SK-N-SH (cell line): ENCODE measurements at regions not wholly inside any gene's neighbourhood (a gene's known extent, or its start where the extent isn't known, plus 50 kb on each side); places are given as distances from the start of the nearest gene placed in this dataset.

Experiments used
- CTCF ChIA-PET: fragments of 300-600, 350-600 bp; formaldehyde crosslinking; extraction: SDS; loops from one replicate; lab custom pipeline; 2021; lab: Yijun Ruan, JAX
- POLR2A ChIA-PET: fragments of 350-600 bp; sonication (Branson Sonifier 250); formaldehyde crosslinking; extraction: SDS; loops from one replicate; lab custom pipeline; 2020; ENCODE audit warnings: antibody characterized with exemption, inconsistent platforms; lab: Yijun Ruan, JAX
- DNase-seq: peaks from one replicate; pipeline ENCODE4 v3.0.0; 2012
- H2AFZ ChIP-seq: fragments of 200-600 bp; sonication (generic); 2 replicates; pipeline ENCODE4 v1.8.1; 2016; ENCODE audit warnings: antibody characterized with exemption, mild to moderate bottlenecking, low read depth
- H3F3A ChIP-seq: fragments of 200-600 bp; sonication (generic); replicated peaks from 2 replicates; pipeline ENCODE3; 2016; ENCODE audit warnings: antibody characterized with exemption, mild to moderate bottlenecking; ENCODE audit not compliant: insufficient read depth
- H3K27ac ChIP-seq, 2 experiments: fragments of 200-500 bp in 1 of 2; fragments of 200-600 bp in 1 of 2; sonication (Bioruptor generic) in 1 of 2; sonication (generic), shearing (Covaris generic) in 1 of 2; 2 replicates each; pipeline versions ENCODE4 v1.5.1 to v1.6.1; 2014 to 2016; ENCODE audit warnings: low read depth in 2 of 2, inconsistent platforms in 1 of 2, low read length in 1 of 2, mild to moderate bottlenecking in 1 of 2, mixed read lengths in 1 of 2
- H3K27me3 ChIP-seq: fragments of 200-600 bp; sonication (generic), shearing (Covaris generic); 2 replicates; pipeline ENCODE4 v1.6.1; 2016; ENCODE audit warnings: mixed run types; ENCODE audit not compliant: insufficient read depth
- H3K36me3 ChIP-seq, 2 experiments: fragments of 200-500 bp in 1 of 2; fragments of 200-600 bp in 1 of 2; sonication (Bioruptor generic) in 1 of 2; sonication (generic) in 1 of 2; replicated peaks in 1 of 2; 2 replicates each; pipeline versions ENCODE3 to v1.5.1; 2014 to 2016; ENCODE audit warnings: low read length in 1 of 2, mild to moderate bottlenecking in 1 of 2; ENCODE audit not compliant: insufficient read depth in 2 of 2, control insufficient read depth in 1 of 2
- H3K4me1 ChIP-seq, 2 experiments: fragments of 200-500 bp in 1 of 2; fragments of 200-600 bp in 1 of 2; sonication (Bioruptor generic) in 1 of 2; sonication (generic), shearing (Covaris generic) in 1 of 2; 2 replicates each; pipeline versions ENCODE4 v1.5.1 to v1.6.1; 2014 to 2016; ENCODE audit warnings: low read depth in 1 of 2, low read length in 1 of 2, mixed run types in 1 of 2; ENCODE audit not compliant: insufficient read depth in 2 of 2, control insufficient read depth in 1 of 2
- H3K4me2 ChIP-seq: fragments of 200-600 bp; sonication (generic), shearing (Covaris generic); 2 replicates; pipeline ENCODE4 v1.6.1; 2017; ENCODE audit warnings: mixed run types
- H3K4me3 ChIP-seq, 2 experiments: fragments of 200-500 bp in 1 of 2; fragments of 200-600 bp in 1 of 2; sonication (Bioruptor generic) in 1 of 2; sonication (generic), shearing (Covaris generic) in 1 of 2; 2 replicates each; pipeline versions ENCODE4 v1.5.1 to v1.8.1; 2014 to 2016; ENCODE audit warnings: low read depth in 2 of 2, inconsistent platforms in 1 of 2, low read length in 1 of 2, mild to moderate bottlenecking in 1 of 2, mixed read lengths in 1 of 2, moderate library complexity in 1 of 2
- H3K79me2 ChIP-seq: fragments of 200-600 bp; sonication (generic); 2 replicates; pipeline ENCODE4 v1.8.1; 2017; ENCODE audit warnings: mild to moderate bottlenecking; ENCODE audit not compliant: insufficient read depth
- H3K9ac ChIP-seq: fragments of 200-600 bp; sonication (generic); 2 replicates; pipeline ENCODE4 v1.6.1; 2017; ENCODE audit warnings: mixed run types
- H3K9me2 ChIP-seq: fragments of 200-600 bp; sonication (generic); 2 replicates; pipeline ENCODE4 v1.6.1; 2017; ENCODE audit warnings: mixed run types
- H3K9me3 ChIP-seq: fragments of 200-600 bp; sonication (generic); 2 replicates; pipeline ENCODE4 v1.6.1; 2017; ENCODE audit warnings: mixed run types, mild to moderate bottlenecking, moderate library complexity
- H4K20me1 ChIP-seq: fragments of 200-600 bp; sonication (generic); 2 replicates; pipeline ENCODE4 v1.6.1; 2017; ENCODE audit warnings: mild to moderate bottlenecking, mixed run types; ENCODE audit not compliant: insufficient read depth
- ELF1 ChIP-seq: IDR thresholded peaks from 2 replicates; pipeline ENCODE4 v1.4.0; 2012
- EZH2phosphoT487 ChIP-seq: fragments of 200-600 bp; sonication (generic); IDR thresholded peaks from 2 replicates; pipeline ENCODE4 v1.6.1; 2017; ENCODE audit warnings: low read depth, mixed run types, mild to moderate bottlenecking, antibody characterized with exemption, moderate library complexity, borderline replicate concordance
- FOXJ3 ChIP-seq: sonication (generic); formaldehyde crosslinking; IDR thresholded peaks from 2 replicates; pipeline ENCODE4 v1.5.1; 2020; ENCODE audit warnings: mild to moderate bottlenecking, missing genetic modification reagents
- FOXM1 ChIP-seq: IDR thresholded peaks from 2 replicates; pipeline ENCODE4 v1.4.0; 2012; ENCODE audit warnings: low read depth, mild to moderate bottlenecking
- NRF1 ChIP-seq: IDR thresholded peaks from 2 replicates; pipeline ENCODE4 v1.6.1; 2012; ENCODE audit warnings: low read depth, mild to moderate bottlenecking, low read length
- POLR2AphosphoS5 ChIP-seq: IDR thresholded peaks from 2 replicates; pipeline ENCODE4 v1.6.1; 2012; ENCODE audit warnings: low read depth, low read length
- TAF1 ChIP-seq: IDR thresholded peaks from 2 replicates; pipeline ENCODE4 v1.6.1; 2012; ENCODE audit warnings: low read depth, mild to moderate bottlenecking, low read length, moderate library complexity, borderline replicate concordance
- YY1 ChIP-seq: IDR thresholded peaks from 2 replicates; pipeline ENCODE4 v1.4.0; 2012; ENCODE audit warnings: low read depth, mild to moderate bottlenecking
- WGBS: methylation state at CpG from one replicate; pipeline ENCODE4 v1.1.6; 2017; ENCODE audit warnings: low lambda C conversion rate; 5-methylcytosine and 5-hydroxymethylcytosine counted together
- TF ChIP-seq, protein P1 (sequence below): IDR thresholded peaks from 2 replicates; pipeline ENCODE4 v1.4.0; 2012; ENCODE audit warnings: low read depth, borderline replicate concordance
- TF ChIP-seq, protein P2 (sequence below): fragments of 150-350 bp; IDR thresholded peaks from 2 replicates; pipeline ENCODE4 v1.6.1; 2016; ENCODE audit warnings: mild to moderate bottlenecking, low read depth, low read length
- TF ChIP-seq, protein P3 (sequence below): fragments of 200-600 bp; sonication (generic); IDR thresholded peaks from 2 replicates; pipeline ENCODE4 v1.6.1; 2017; ENCODE audit warnings: antibody characterized with exemption, mild to moderate bottlenecking, moderate library complexity
- TF ChIP-seq, protein P4 (sequence below): IDR thresholded peaks from 2 replicates; pipeline ENCODE4 v1.6.1; 2012; ENCODE audit warnings: mild to moderate bottlenecking, low read depth, low read length, moderate library complexity
- TF ChIP-seq, protein P5 (sequence below): IDR thresholded peaks from 2 replicates; pipeline ENCODE4 v1.4.0; 2012; ENCODE audit warnings: low read depth, borderline replicate concordance

DNA sequence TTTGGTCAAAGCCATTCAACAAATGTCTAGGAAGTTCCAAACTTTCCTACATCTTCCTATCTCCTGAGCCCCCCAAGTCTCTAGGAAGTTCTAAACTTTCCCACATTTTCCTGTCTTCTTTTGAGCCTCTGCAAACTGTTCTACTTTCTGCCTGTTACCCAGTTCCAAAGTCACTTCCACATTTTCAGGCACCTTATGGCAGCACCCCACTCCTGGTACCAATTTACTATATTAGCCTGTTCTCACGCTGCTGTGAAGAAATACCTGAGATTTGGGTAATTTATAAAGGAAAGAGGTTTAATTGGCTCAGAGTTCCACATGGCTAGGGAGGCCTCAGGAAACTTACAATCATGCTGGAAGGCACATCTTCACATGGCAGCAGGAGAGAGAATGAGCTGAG, 869.2 kb downstream of the TDRD15 start:
- Histone ChIP-seq H3K4me2 (no peak overlapping the region), H3K27ac (no peak overlapping the region), H3K4me3 (no peak overlapping the region), H3F3A (no peaks in the 10 kb centered on the region), H4K20me1 (no peaks in the 10 kb centered on the region), H3K79me2 (no peaks in the 10 kb centered on the region), H3K9me2 (no peaks in the 10 kb centered on the region), H3K9ac (no peak overlapping the region), H3K4me1 (no peaks in the 10 kb centered on the region), H3K36me3 (no peaks in the 10 kb centered on the region), H3K27me3 (no peaks in the 10 kb centered on the region), H3K9me3 (0 out of 2 replicates have a peak, but pooled peaks cover 6% of the 10 kb centered on the region), H2AFZ (no peak overlapping the region)
- no peak for DNase-seq
- WGBS = 21% methylated on average over 1 of the region's 1 CpG
- POLR2A ChIA-PET = no interaction called here
- CTCF ChIA-PET = no interaction called here
- TF ChIP-seq, protein P1, sequence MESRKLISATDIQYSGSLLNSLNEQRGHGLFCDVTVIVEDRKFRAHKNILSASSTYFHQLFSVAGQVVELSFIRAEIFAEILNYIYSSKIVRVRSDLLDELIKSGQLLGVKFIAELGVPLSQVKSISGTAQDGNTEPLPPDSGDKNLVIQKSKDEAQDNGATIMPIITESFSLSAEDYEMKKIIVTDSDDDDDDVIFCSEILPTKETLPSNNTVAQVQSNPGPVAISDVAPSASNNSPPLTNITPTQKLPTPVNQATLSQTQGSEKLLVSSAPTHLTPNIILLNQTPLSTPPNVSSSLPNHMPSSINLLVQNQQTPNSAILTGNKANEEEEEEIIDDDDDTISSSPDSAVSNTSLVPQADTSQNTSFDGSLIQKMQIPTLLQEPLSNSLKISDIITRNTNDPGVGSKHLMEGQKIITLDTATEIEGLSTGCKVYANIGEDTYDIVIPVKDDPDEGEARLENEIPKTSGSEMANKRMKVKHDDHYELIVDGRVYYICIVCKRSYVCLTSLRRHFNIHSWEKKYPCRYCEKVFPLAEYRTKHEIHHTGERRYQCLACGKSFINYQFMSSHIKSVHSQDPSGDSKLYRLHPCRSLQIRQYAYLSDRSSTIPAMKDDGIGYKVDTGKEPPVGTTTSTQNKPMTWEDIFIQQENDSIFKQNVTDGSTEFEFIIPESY = no peak
- TF ChIP-seq FOXM1 (no peak), NRF1 (no peak)
- TF ChIP-seq, protein P2, sequence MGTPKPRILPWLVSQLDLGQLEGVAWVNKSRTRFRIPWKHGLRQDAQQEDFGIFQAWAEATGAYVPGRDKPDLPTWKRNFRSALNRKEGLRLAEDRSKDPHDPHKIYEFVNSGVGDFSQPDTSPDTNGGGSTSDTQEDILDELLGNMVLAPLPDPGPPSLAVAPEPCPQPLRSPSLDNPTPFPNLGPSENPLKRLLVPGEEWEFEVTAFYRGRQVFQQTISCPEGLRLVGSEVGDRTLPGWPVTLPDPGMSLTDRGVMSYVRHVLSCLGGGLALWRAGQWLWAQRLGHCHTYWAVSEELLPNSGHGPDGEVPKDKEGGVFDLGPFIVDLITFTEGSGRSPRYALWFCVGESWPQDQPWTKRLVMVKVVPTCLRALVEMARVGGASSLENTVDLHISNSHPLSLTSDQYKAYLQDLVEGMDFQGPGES = no peak

DNA sequence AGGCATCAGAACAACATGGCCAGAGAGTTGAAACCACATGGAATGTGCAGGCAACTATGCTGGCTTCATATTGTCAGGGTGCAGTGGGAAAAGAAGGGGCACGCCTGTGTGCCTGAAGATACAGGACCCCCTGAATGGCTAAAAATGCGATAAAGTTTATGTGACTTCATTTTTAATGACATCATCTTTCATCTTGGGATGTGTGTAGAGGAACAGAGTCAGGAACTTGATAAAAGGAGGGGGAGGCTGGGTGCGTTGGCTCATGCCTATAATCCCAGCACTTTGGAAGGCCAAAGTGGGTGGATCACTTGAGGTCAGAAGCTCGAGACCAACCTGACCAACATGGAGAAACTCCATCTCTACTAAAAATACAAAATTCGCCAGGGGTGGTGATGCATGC, 872.6 kb downstream of the TDRD15 start:
- no peak overlapping the region for H3K4me2 ChIP-seq
- no peak for DNase-seq
- no peaks in the 10 kb centered on the region for H3K27me3 ChIP-seq
- WGBS = 4% methylated on average over 5 of the region's 5 CpGs
- H3K9me2 ChIP-seq = no peaks in the 10 kb centered on the region
- H3K4me3 ChIP-seq = no peak overlapping the region
- no peaks in the 10 kb centered on the region for H4K20me1 ChIP-seq
- H3K9ac ChIP-seq = no peak overlapping the region
- ChIA-PET CTCF (no interaction called here), POLR2A (no interaction called here)
- H3K9me3 ChIP-seq = 0 out of 2 replicates have a peak, but pooled peaks cover 6% of the 10 kb centered on the region
- H3K36me3 ChIP-seq = no peaks in the 10 kb centered on the region
- no peaks in the 10 kb centered on the region for H3K4me1 ChIP-seq
- no peaks in the 10 kb centered on the region for H3F3A ChIP-seq
- no peak overlapping the region for H2AFZ ChIP-seq
- H3K27ac ChIP-seq = no peak overlapping the region
- no peaks in the 10 kb centered on the region for H3K79me2 ChIP-seq
- TF ChIP-seq, protein P2 = no peak
- TF ChIP-seq EZH2phosphoT487 (no peak), TAF1 (no peak), FOXJ3 (CRISPR knock-in tag) (no peak), YY1 (no peak), POLR2AphosphoS5 (no peak), ELF1 (no peak)
- TF ChIP-seq, protein P1 = no peak
- TF ChIP-seq, protein P3, sequence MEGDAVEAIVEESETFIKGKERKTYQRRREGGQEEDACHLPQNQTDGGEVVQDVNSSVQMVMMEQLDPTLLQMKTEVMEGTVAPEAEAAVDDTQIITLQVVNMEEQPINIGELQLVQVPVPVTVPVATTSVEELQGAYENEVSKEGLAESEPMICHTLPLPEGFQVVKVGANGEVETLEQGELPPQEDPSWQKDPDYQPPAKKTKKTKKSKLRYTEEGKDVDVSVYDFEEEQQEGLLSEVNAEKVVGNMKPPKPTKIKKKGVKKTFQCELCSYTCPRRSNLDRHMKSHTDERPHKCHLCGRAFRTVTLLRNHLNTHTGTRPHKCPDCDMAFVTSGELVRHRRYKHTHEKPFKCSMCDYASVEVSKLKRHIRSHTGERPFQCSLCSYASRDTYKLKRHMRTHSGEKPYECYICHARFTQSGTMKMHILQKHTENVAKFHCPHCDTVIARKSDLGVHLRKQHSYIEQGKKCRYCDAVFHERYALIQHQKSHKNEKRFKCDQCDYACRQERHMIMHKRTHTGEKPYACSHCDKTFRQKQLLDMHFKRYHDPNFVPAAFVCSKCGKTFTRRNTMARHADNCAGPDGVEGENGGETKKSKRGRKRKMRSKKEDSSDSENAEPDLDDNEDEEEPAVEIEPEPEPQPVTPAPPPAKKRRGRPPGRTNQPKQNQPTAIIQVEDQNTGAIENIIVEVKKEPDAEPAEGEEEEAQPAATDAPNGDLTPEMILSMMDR = no peak
- TF ChIP-seq, protein P4, sequence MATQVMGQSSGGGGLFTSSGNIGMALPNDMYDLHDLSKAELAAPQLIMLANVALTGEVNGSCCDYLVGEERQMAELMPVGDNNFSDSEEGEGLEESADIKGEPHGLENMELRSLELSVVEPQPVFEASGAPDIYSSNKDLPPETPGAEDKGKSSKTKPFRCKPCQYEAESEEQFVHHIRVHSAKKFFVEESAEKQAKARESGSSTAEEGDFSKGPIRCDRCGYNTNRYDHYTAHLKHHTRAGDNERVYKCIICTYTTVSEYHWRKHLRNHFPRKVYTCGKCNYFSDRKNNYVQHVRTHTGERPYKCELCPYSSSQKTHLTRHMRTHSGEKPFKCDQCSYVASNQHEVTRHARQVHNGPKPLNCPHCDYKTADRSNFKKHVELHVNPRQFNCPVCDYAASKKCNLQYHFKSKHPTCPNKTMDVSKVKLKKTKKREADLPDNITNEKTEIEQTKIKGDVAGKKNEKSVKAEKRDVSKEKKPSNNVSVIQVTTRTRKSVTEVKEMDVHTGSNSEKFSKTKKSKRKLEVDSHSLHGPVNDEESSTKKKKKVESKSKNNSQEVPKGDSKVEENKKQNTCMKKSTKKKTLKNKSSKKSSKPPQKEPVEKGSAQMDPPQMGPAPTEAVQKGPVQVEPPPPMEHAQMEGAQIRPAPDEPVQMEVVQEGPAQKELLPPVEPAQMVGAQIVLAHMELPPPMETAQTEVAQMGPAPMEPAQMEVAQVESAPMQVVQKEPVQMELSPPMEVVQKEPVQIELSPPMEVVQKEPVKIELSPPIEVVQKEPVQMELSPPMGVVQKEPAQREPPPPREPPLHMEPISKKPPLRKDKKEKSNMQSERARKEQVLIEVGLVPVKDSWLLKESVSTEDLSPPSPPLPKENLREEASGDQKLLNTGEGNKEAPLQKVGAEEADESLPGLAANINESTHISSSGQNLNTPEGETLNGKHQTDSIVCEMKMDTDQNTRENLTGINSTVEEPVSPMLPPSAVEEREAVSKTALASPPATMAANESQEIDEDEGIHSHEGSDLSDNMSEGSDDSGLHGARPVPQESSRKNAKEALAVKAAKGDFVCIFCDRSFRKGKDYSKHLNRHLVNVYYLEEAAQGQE = no peak
- TF ChIP-seq, protein P5, sequence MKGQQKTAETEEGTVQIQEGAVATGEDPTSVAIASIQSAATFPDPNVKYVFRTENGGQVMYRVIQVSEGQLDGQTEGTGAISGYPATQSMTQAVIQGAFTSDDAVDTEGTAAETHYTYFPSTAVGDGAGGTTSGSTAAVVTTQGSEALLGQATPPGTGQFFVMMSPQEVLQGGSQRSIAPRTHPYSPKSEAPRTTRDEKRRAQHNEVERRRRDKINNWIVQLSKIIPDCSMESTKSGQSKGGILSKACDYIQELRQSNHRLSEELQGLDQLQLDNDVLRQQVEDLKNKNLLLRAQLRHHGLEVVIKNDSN = no peak
